ENCODE measurements at regions not wholly inside any gene's neighbourhood (a gene's known extent, or its start where the extent isn't known, plus 50 kb on each side); places are given as distances from the start of the nearest gene placed in this dataset.

- 66% methylated on average over 1 of the region's 1 CpG for WGBS
- no peak overlapping the region for H3K4me3 ChIP-seq (ENCODE audit: low read depth in 1 of 3, low read length in 3 of 3)
- no peaks in the 10 kb centered on the region for H3K36me3 ChIP-seq (ENCODE audit: control insufficient read depth in 4 of 4, insufficient read depth in 3 of 4, low read depth in 1 of 4, low read length in 3 of 4)
- TF ChIP-seq EGR1 (IDR thresholded peaks at IDR 0.05; ENCODE audit: low read depth in 2 of 2) (no peak), HNF4G (IDR thresholded peaks at IDR 0.05) (no peak), FOXA2 (IDR thresholded peaks at IDR 0.05) (no peak), SP1 (IDR thresholded peaks at IDR 0.05) (no peak), YY1 (IDR thresholded peaks at IDR 0.05) (no peak), TAF1 (conservative IDR thresholded peaks at IDR 0.05) (no peak), FOXA1 (IDR thresholded peaks at IDR 0.05) (no peak), GABPA (IDR thresholded peaks at IDR 0.05 in 1 of 2, conservative IDR thresholded peaks at IDR 0.05 in 1 of 2) (no peak), HNF4A (conservative IDR thresholded peaks at IDR 0.05) (no peak), JUND (IDR thresholded peaks at IDR 0.05) (no peak)
- TF ChIP-seq, protein P1, sequence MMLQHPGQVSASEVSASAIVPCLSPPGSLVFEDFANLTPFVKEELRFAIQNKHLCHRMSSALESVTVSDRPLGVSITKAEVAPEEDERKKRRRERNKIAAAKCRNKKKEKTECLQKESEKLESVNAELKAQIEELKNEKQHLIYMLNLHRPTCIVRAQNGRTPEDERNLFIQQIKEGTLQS (IDR thresholded peaks at IDR 0.05) = no peak
- TF ChIP-seq, protein P2, sequence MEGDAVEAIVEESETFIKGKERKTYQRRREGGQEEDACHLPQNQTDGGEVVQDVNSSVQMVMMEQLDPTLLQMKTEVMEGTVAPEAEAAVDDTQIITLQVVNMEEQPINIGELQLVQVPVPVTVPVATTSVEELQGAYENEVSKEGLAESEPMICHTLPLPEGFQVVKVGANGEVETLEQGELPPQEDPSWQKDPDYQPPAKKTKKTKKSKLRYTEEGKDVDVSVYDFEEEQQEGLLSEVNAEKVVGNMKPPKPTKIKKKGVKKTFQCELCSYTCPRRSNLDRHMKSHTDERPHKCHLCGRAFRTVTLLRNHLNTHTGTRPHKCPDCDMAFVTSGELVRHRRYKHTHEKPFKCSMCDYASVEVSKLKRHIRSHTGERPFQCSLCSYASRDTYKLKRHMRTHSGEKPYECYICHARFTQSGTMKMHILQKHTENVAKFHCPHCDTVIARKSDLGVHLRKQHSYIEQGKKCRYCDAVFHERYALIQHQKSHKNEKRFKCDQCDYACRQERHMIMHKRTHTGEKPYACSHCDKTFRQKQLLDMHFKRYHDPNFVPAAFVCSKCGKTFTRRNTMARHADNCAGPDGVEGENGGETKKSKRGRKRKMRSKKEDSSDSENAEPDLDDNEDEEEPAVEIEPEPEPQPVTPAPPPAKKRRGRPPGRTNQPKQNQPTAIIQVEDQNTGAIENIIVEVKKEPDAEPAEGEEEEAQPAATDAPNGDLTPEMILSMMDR (IDR thresholded peaks at IDR 0.05; ENCODE audit: low read depth, low read length, missing input control) = no peak
- TF ChIP-seq, protein P3, sequence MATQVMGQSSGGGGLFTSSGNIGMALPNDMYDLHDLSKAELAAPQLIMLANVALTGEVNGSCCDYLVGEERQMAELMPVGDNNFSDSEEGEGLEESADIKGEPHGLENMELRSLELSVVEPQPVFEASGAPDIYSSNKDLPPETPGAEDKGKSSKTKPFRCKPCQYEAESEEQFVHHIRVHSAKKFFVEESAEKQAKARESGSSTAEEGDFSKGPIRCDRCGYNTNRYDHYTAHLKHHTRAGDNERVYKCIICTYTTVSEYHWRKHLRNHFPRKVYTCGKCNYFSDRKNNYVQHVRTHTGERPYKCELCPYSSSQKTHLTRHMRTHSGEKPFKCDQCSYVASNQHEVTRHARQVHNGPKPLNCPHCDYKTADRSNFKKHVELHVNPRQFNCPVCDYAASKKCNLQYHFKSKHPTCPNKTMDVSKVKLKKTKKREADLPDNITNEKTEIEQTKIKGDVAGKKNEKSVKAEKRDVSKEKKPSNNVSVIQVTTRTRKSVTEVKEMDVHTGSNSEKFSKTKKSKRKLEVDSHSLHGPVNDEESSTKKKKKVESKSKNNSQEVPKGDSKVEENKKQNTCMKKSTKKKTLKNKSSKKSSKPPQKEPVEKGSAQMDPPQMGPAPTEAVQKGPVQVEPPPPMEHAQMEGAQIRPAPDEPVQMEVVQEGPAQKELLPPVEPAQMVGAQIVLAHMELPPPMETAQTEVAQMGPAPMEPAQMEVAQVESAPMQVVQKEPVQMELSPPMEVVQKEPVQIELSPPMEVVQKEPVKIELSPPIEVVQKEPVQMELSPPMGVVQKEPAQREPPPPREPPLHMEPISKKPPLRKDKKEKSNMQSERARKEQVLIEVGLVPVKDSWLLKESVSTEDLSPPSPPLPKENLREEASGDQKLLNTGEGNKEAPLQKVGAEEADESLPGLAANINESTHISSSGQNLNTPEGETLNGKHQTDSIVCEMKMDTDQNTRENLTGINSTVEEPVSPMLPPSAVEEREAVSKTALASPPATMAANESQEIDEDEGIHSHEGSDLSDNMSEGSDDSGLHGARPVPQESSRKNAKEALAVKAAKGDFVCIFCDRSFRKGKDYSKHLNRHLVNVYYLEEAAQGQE (IDR thresholded peaks at IDR 0.05) = no peak
- TF ChIP-seq, protein P4, sequence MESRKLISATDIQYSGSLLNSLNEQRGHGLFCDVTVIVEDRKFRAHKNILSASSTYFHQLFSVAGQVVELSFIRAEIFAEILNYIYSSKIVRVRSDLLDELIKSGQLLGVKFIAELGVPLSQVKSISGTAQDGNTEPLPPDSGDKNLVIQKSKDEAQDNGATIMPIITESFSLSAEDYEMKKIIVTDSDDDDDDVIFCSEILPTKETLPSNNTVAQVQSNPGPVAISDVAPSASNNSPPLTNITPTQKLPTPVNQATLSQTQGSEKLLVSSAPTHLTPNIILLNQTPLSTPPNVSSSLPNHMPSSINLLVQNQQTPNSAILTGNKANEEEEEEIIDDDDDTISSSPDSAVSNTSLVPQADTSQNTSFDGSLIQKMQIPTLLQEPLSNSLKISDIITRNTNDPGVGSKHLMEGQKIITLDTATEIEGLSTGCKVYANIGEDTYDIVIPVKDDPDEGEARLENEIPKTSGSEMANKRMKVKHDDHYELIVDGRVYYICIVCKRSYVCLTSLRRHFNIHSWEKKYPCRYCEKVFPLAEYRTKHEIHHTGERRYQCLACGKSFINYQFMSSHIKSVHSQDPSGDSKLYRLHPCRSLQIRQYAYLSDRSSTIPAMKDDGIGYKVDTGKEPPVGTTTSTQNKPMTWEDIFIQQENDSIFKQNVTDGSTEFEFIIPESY (IDR thresholded peaks at IDR 0.05) = no peak
- DNase-seq (ENCODE audit: low spot score) = no peak
- H3K27ac ChIP-seq (ENCODE audit: low read depth in 1 of 2, low read length in 2 of 2) = no peak overlapping the region
- H3K27me3 ChIP-seq (ENCODE audit: control insufficient read depth in 4 of 4, insufficient read depth in 4 of 4, low read length in 3 of 4) = no peaks in the 10 kb centered on the region
- H3K9ac ChIP-seq (ENCODE audit: low read depth in 1 of 2, low read length in 2 of 2) = no peak overlapping the region
- no peaks in the 10 kb centered on the region for H3K4me1 ChIP-seq (ENCODE audit: control insufficient read depth in 4 of 4, insufficient read depth in 4 of 4, low read length in 3 of 4)
- peaks cover 0 to 3% (median 1%) of the 10 kb centered on the region in 4 donors for H3K9me3 ChIP-seq (ENCODE audit: control insufficient read depth in 4 of 4, low read length in 3 of 4)
Observed at GRCh38 chr3:73773233-73773632, 148.5 kb upstream of the PDZRN3 start.

DNA sequence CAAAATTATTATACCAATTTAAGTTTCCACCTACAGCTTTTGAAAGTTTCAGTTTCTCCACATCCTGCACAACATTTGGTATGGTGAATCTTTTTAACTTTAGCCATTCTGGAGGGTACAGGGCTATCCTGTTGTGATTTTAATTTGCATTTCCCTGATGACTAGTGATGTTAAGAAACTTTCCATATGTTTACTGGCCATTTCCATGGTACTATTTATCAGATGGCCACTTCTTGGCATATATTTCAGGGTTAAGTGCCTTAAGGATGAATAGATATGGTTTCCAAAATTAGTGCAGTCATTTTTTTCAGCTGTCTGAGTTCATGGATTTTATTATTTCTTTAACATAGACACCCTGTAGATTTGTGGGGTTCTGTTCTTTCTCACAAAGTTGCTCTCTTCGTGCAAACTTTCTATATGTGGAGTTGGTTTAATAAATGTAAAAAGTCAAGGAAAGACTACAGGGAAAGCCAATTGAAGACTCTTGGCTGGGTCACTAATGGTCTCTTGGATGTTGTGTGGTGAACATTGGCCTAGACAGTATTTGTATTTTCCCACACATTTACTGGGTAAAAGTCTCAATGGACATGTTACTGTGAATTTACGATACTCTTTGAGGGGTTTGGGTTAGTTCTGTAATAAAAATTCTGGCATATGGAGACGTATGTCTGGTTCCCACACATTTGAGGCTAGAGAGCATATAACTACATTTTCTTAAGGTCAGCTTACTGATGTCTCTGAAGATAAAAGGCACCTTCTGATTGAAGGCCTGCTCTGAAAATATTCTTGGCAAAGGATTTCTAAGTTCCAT, 147.5 kb upstream of the PDZRN3 start:
- no peak for TF ChIP-seq RXRA (IDR thresholded peaks at IDR 0.05)
- Histone ChIP-seq H3K4me1 (ENCODE audit: control insufficient read depth in 4 of 4, insufficient read depth in 4 of 4, low read length in 3 of 4) (no peaks in the 10 kb centered on the region), H3K9me3 (ENCODE audit: control insufficient read depth in 4 of 4, low read length in 3 of 4) (peaks cover 0 to 3% (median 1%) of the 10 kb centered on the region in 4 donors), H3K4me3 (ENCODE audit: low read depth in 1 of 3, low read length in 3 of 3) (no peak overlapping the region), H3K36me3 (ENCODE audit: control insufficient read depth in 4 of 4, insufficient read depth in 3 of 4, low read depth in 1 of 4, low read length in 3 of 4) (no peaks in the 10 kb centered on the region), H3K27ac (ENCODE audit: low read depth in 1 of 2, low read length in 2 of 2) (no peak overlapping the region), H3K27me3 (ENCODE audit: control insufficient read depth in 4 of 4, insufficient read depth in 4 of 4, low read length in 3 of 4) (no peaks in the 10 kb centered on the region), H3K9ac (ENCODE audit: low read depth in 1 of 2, low read length in 2 of 2) (no peak overlapping the region)
- 85% methylated on average over 3 of the region's 3 CpGs for WGBS
- DNase-seq (ENCODE audit: low spot score) = no peak
